ENCODE measurements at regions not wholly inside any gene's neighbourhood (a gene's known extent, or its start where the extent isn't known, plus 50 kb on each side); places are given as distances from the start of the nearest gene placed in this dataset.

GRCh38 chr5:159385536-159385935 is 55.2 kb upstream of the IL12B start:
- TF ChIP-seq CTCF (IDR thresholded peaks at IDR 0.05; ENCODE audit: insufficient read depth, low read depth, low read length, missing control alignments): no peak
- no peak for DNase-seq (ENCODE audit: low read depth)
- H3K4me3 ChIP-seq (ENCODE audit: low read depth, low read length): no peak overlapping the region

- DNase-seq (ENCODE audit: low read depth): no peak
- H3K4me3 ChIP-seq (ENCODE audit: low read depth, low read length): no peak overlapping the region
- TF ChIP-seq CTCF (IDR thresholded peaks at IDR 0.05; ENCODE audit: insufficient read depth, low read depth, low read length, missing control alignments): no peak
Observed at GRCh38 chr5:159386028-159386711, 55.9 kb upstream of the IL12B start.

- DNase-seq (ENCODE audit: low read depth): no peak
- no peak overlapping the region for H3K4me3 ChIP-seq (ENCODE audit: low read depth, low read length)
- no peak for TF ChIP-seq CTCF (IDR thresholded peaks at IDR 0.05; ENCODE audit: insufficient read depth, low read depth, low read length, missing control alignments)
Observed at GRCh38 chr5:159392871-159393270, 62.6 kb upstream of the IL12B start.

- DNase-seq (ENCODE audit: low read depth): no peak
- TF ChIP-seq CTCF (IDR thresholded peaks at IDR 0.05; ENCODE audit: insufficient read depth, low read depth, low read length, missing control alignments): no peak
- no peak overlapping the region for H3K4me3 ChIP-seq (ENCODE audit: low read depth, low read length)
Observed at GRCh38 chr5:159393854-159394274, 63.6 kb upstream of the IL12B start.

- TF ChIP-seq CTCF (IDR thresholded peaks at IDR 0.05; ENCODE audit: insufficient read depth, low read depth, low read length, missing control alignments): no peak
- H3K4me3 ChIP-seq (ENCODE audit: low read depth, low read length): no peak overlapping the region
Observed at GRCh38 chr5:159395202-159395601, 64.9 kb upstream of the IL12B start.

GRCh38 chr5:159398936-159399335 is 68.6 kb upstream of the IL12B start:
- no peak for TF ChIP-seq CTCF (IDR thresholded peaks at IDR 0.05; ENCODE audit: insufficient read depth, low read depth, low read length, missing control alignments)
- H3K4me3 ChIP-seq (ENCODE audit: low read depth, low read length): no peak overlapping the region
- DNase-seq (ENCODE audit: low read depth): no peak

More at GRCh38 chr5:159395202-159395601, 64.9 kb upstream of the IL12B start:
- DNase-seq (ENCODE audit: low read depth): no peak

GRCh38 chr5:159400476-159400875 is 70.2 kb upstream of the IL12B start:
- no peak overlapping the region for H3K4me3 ChIP-seq (ENCODE audit: low read depth, low read length)
- TF ChIP-seq CTCF (IDR thresholded peaks at IDR 0.05; ENCODE audit: insufficient read depth, low read depth, low read length, missing control alignments): no peak
- no peak for DNase-seq (ENCODE audit: low read depth)

Measured in GM12865 (cell line).